GM23248 (cell line): ENCODE measurements at regions not wholly inside any gene's neighbourhood (a gene's known extent, or its start where the extent isn't known, plus 50 kb on each side); places are given as distances from the start of the nearest gene placed in this dataset.

Experiments used
- EZH2 ChIP-seq: fragments of 200-600 bp; sonication (generic); IDR thresholded peaks from 2 replicates; pipeline ENCODE4 v1.6.1; 2018; ENCODE audit warnings: antibody characterized with exemption, mild to moderate bottlenecking; ENCODE audit not compliant: insufficient read depth, poor library complexity, severe bottlenecking
- EZH2phosphoT487 ChIP-seq: fragments of 200-600 bp; sonication (generic); IDR thresholded peaks from 2 replicates; pipeline ENCODE4 v1.6.1; 2018; ENCODE audit warnings: antibody characterized with exemption, moderate library complexity, mild to moderate bottlenecking, low read depth; ENCODE audit not compliant: insufficient read depth

GRCh38 chr2:15042801-15043217 lies 410.3 kb downstream of the LRATD1 start:
- TF ChIP-seq EZH2 = no peak
- no peak for TF ChIP-seq EZH2phosphoT487
